Cerebellar cortex (tissue), 1 donor: ENCODE measurements at regions not wholly inside any gene's neighbourhood (a gene's known extent, or its start where the extent isn't known, plus 50 kb on each side); places are given as distances from the start of the nearest gene placed in this dataset.
A peak's percentile ranks its signal among the peaks of the same experiment; 100 is the strongest.
"Not testable (repeated sequence)": the region's sequence is repeated elsewhere in the genome, so short reads cannot be mapped to it uniquely, and the experiment has no call there.

ENCODE experiments used
- DNase-seq: peaks from one replicate; pipeline ENCODE4 v3.0.0-alpha.2; 2015; ENCODE audit warnings: low spot score

DNA sequence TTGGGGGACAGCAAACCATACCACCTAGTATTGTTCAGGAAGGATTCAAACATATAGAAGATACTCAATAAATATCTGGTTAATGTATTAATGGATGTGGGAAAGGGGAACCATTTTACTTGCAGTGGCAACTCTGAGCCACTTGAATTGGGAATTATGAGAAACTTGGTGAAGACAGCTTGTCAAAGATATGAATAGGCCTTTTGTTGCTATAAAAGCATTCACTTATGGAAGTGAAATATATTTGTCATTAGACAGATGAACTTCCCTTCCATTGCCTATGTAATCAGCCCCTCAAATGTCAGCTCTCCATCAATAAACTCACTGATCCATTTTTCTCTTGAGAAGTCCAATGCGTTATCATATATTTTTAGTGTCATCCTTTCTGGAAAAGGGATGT, 56.1 kb downstream of the GPR85 start:
- DNase-seq = no peak

DNA sequence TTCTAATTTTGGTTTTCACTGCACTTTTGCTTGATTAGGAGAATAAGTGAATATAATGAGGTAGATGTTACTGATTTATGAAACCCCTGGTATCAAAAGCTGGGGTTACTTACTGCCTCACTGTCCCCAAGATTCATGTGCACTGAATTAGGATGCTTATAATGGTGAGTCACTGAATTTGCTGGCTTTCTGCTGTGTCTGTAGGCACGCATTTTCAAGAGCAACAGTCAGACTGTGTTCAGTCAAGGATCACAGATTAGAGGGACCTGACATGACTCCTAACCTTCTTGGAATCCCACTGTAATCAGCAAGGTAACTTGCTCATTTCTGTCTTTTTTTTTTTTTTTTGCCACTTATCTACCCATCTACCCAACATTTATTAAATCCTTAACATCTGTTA, 59.7 kb downstream of the GPR85 start:
- DNase-seq = no peak

DNA sequence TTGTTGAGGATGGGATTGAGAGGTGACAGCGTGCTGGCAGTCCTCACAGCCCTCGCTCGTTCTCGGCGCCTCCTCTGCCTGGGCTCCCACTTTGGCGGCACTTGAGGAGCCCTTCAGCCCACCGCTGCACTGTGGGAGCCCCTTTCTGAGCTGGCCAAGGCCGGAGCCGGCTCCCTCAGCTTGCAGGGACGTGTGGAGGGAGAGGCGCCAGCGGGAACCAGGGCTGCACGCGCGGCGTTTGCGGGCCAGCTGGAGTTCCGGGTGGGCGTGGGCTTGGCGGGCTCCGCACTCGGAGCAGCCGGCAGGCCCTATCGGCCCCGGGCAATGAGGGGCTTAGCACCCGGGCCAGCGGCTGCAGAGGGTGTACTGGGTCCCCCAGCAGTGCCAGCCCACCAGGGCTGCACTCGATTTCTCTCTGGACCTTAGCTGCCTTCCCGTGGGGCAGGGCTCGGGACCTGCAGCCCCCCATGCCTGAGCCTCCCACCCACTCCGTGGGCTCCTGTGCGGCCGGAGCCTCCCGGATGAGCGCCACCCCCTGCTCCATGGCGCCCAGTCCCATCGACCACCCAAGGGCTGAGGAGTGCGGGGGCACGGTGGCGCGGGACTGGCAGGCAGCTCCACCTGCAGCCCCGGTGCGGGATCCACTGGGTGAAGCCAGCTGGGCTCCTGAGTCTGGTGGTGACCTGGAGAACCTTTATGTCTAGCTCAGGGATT, 69.3 kb downstream of the GPR85 start:
- not testable (repeated sequence) for DNase-seq

DNA sequence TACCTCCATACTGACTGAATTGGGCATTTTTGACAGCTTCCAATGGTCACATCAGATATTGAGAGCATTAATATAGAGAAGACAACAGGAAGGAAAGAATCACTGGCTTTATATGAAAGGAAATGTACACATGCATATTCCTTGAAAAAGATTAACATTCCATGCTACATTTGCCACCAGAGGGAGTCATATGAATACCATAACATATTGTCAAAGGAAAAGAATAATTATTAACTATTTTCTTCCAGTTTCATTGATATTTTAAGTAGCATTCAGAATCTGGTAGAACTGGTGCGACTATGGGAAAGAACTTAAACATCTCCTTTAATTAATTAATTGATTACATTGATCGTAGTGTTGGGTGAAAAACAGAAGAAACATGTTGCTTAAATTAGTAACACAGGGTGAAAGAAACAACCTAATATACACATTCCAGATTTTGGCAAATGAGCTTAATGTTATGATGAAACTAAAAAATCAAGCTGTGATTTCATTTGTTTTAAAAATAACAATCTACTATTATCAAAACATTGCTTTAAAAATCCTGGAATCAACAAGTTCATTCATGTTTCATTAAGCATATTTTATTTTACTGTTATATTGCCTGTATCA, 71.5 kb downstream of the GPR85 start:
- DNase-seq = peak; percentile 34

DNA sequence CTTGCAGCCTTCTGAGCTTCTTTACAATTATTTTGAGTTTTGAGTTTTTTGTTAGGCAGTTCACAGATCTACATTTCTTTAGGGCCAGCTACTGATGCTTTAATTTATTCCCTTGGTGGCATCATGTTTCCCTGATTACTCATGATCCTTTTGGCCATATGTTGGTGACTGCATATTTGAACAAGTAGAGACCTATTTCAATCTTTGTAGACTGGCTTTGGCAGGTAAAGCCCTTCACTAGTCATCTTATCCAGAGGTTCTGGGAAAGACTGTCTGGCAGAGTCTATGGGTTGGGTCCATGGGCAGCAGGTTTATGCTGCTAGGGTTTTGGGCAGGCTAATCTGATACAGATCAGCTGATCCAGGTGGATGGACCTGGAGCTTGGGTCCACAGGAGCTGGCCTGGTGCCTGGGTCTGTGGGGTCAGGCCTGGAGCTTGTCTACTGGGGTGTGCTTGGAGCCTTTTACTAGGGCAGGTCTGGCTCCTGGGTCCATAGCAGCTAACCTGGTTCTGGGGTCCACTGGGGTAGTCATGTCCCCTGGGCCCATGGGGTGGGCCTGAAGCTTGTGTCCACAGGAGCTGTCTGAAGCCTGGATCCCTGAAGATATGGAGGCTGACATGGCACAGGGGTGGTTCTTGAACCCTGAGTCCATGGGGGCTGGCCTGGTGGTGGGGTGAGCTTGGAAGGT, 72.7 kb downstream of the GPR85 start:
- DNase-seq = no peak

DNA sequence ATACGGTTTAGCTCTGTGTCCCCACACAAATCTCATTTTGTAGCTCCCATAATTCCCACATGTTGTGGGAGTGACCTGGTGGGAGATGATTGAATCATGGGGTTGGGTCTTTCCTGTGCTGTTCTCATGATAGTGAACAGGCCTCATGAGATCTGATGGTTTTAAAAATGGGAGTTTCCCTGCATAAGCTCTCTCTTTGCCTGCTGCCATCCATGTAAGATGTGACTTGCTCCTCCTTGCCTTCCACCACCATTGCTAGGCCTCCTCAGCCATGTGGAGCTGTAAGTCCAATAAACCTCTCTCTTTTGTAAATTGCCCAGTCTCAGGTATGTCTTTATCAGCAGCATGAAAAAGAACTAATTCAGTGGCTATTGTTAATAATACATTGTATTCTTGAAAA, 73.8 kb downstream of the GPR85 start:
- DNase-seq = not testable (repeated sequence)

DNA sequence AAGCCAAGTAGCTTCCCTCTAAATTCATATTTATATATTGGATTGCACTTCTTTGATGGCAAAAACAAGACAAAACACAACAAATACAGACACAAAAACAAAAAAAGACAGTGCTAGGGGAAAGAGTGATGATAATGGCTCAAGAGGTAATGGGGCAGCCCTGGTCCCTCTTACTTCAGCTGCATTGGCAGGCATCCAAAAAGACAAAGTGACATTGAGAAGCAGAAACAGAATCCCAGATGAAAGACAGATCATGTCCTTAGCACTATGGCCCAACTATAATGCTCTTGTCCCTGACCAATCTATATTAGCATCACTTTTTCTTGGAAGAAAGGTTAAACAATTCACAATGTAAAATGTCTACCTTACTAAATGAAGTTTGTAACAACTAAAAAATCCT, 76.2 kb downstream of the GPR85 start:
- DNase-seq = no peak

DNA sequence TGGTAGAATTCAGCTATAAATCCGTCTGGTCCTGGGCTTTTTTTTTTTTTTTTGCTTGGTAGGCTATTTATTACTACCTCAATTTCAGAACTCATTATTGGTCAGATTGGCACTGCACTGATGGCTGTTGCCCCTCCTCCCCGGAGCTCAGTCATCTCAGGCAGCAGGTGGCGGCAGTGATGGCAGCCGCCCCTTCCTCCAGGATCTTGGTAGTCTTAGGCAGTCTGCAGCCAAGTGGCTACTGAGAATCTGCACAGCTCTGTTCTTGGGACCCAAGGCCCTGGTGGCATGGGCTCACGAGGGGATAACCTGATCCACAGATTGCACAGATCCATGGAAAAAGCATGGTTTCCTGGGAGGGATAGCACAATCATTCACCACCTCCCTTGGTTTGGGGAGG, 77.9 kb downstream of the GPR85 start:
- no peak for DNase-seq

DNA sequence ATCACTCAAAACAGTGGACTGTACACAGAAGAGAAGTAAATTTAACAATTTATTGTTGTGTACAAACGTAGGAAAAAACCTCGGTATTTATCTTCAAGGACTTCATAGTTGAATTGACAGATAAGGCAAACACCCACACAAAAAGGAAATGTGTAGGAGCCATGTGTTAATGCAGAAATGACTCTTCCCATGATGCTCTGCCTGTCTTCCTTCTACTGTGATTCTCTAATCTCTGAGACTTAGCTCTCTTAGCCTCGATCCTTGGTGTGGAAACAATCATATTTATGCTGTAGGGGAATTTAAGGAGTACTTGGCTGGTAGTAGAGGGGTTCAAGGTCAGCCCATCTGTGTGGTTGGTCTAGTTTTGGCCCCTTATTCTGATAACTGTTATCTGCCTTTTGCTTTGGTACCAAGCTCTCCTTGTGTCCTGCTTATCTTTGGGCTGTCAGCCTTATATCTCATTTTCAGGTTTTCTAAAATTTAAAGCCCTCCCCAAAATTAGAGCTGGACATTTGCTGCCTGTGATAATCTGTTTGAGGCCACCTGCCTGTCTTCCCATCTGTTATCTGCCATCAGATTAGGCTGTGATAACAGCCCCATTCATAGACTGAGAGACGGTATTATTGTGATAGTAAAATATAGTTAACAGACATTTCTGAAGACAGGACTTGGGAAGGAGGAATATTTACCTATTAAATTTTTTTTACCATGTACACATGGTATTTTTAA, 81.7 kb downstream of the GPR85 start:
- peak; percentile 81 for DNase-seq

DNA sequence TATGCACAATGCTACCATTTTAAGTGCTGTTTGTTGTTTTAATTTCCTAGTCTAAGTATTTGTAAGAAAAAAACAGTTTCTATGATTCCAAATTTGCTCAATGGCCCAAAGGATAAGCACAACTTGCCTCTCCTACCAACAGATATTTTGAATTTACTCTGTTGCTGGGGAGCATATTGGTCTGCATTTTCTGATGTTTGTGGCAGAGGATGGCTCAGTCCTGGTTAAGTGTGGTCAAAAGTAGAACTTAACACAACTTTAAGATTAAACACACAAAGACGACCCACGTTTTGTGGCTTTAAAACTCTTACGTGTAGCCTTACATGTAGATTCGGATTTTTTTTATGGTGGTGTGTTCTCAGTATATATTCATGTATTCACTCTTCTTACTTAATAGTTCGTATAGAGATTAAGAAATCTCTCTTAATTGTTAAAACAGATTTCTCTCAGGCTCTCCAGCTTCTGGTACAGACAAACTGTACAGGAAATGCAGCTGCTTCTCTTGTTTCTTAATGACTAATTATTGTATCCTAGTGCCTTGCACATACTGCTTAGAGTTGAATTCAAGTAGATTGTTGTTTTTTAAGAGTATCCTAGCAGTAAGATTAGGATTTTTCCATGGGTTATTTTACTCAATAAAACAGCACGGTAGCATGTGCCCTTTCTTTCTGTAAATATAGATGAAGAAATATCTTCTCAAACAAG, 86.2 kb downstream of the GPR85 start:
- DNase-seq = no peak

DNA sequence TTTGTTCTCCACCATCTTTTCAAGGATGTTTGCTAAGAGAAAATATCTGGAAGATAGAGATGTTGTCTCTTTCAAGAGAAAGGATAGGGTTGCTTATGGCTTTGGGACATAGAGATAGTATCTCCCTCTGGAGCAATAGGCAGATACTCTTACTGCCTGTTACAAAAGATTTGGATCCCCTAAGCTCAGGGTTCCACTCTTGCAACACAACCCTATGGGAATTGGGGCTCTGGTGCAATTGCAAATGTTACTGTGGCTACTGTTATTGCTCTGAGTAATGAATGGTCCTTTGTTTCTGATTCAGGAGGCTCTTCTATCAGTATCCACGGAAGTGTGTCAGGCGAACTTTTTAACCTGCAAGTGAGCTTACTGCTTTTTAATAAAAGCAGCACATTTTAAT, 88.8 kb downstream of the GPR85 start:
- no peak for DNase-seq

DNA sequence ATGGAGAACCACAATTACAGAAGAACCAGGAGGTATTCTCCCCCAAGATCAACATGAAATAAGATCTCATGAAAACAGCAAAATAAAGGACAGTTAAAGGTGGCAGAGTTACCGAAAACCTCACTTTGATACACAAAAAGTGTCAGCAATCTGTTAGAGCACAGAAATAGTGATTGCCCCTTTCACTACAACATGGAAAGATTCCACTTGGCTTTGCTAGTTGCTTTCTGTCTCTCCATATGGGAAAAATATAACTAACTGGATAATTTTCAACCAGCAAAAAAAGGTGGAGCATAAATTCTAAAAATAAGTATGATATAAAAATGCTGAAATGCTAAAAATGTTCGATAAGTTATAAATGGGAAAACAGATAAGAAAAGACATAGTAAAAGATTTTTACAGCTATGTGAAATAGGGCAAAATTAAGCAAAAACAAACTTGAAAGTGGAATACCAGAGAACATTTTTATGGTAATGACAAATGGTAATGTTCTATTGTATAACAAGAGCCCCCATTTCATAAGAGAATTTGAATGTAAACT, 90.2 kb downstream of the GPR85 start:
- DNase-seq = no peak

DNA sequence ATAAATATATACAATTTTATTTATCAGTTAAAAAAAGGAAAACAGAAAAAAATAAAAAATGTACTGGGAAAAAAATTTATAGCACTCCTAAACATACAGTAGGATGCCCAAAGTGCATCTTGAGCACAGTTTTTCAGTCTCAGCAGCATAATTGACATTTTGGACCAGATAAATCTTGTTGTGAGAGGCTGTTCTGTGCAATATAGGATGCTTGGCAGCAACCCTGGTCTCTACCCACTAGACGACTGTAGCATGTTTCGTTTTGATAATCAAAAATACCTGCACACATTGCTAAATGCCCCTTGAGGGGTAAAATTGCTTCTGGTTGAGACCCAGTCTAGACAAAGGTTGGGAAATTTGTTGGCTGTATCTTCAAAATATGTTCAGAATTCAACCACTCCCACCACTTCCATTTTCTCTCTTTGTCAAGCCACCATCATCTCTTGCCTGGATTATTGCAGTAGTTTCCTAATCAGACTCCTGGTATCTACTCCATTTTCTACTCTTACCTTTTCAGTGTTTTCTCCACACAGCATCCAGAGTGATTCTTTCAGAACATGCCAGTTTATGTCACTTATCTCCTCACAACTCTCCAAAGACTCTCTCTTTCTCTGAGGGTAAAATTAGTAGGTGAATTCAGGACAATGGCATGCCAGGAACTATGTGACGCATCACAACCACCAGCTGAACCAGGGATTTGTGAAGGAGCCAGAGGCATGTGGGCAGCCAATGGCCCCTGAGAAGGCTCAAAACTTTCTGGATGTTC, 91.4 kb downstream of the GPR85 start:
- no peak for DNase-seq

DNA sequence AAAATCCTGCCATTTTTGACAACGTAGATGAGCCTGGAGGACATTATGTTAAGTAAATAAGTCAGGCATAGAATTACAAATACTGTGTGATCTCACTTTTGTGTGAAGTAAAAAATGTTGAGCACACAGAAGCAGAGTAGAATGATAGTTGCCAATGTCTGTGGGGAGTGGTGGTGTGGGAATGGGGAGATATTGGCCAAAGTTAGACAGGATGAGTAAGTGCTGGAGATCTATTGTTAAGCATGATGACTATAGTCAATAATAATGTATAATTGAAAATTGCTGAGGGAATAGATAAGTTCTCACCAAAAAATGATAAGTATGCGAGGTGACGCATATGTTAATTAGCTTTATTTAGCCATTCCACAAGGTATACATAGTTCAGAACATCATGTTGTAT, 92.0 kb downstream of the GPR85 start:
- DNase-seq = no peak

DNA sequence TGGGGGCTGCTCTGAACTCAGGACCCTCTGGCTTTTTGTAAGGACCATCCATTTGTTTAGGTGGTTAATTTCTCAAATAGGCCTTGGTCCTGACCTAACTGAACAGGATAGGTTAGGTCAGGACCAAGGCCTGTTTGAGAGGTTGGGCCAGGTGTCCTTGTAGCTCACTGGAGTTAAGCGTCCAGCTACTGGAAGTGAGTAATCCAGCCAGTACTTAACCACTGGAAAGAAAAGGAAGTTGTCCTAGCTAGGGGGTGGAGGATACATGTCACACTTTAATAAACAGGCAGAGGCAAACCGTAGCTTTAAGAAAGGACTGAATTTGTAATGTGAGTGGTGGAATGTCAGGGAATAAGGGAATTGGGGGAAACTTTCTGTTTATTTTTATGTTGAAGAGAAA, 96.0 kb downstream of the GPR85 start:
- DNase-seq = no peak

DNA sequence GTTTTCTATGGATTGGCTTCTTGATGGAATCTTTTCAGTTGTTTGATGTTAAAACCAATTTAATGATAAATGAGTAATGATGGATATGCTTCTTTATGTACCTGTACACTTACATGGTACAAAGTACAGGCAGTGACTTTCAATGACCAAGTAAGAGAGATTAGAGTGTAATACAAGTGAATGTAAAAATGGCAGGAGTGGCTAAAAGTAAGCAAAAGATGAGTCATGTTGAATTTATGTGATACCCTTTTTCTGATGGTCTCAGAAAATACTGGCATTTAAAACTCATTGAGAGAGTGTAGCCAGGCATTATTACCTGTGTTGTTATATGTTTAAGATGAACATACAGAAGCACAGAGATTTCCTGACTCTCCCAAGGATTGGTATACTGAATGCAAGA, 97.1 kb downstream of the GPR85 start:
- no peak for DNase-seq

DNA sequence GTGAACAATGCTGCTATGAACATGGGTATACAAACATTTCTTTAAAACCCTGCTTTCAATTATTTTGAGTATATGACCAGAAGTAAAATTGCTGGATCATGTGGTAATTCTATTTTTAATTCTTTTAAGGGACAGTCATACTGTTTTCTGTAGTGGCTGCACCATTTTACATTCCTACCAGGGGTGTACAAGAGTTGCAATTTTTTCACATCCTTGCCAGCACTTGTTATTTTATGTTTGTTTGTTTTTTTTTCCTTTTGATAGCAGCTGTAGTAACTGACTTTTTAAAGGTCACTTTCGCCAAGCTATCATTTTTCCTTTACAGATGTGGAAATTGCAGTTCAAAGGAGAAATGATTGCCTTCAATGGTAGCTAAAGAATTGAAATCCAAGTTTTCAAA, 99.5 kb downstream of the GPR85 start:
- DNase-seq = no peak

DNA sequence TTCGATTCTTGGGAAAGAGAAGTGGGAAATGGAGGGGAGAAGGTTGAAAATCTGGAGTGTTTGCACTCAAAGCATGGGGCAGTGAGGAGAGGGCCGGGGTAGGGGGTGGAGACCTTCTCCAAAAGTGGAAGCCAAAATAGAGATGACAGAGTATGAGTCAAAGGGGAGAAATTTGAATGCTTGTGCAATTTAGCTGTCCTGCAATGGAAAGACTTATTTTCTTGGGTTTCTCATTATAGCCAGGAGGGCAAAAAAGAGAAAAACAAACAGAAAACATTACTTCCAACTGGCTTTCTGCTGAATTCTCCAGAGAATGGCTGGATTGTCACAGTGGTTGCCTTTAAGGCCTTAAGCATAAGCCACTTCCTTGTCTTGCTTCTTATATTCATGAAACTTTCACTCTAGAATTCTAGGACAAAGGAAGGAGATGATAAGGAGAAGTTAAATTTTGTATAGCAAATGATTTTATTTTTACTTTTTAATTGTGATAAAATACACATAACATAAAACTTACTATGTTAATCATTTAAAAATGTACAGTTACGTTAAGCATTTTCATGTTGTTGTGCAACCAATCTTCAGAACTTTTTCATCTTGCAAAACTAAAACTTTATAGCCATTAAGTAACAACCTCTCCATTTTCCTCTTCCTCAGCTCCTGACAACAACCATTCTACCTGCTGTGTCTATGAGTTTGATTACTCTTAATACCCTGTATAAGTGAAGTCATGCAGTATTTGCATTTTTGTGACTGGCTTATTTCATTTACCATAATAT, 100.2 kb downstream of the GPR85 start:
- DNase-seq = no peak

DNA sequence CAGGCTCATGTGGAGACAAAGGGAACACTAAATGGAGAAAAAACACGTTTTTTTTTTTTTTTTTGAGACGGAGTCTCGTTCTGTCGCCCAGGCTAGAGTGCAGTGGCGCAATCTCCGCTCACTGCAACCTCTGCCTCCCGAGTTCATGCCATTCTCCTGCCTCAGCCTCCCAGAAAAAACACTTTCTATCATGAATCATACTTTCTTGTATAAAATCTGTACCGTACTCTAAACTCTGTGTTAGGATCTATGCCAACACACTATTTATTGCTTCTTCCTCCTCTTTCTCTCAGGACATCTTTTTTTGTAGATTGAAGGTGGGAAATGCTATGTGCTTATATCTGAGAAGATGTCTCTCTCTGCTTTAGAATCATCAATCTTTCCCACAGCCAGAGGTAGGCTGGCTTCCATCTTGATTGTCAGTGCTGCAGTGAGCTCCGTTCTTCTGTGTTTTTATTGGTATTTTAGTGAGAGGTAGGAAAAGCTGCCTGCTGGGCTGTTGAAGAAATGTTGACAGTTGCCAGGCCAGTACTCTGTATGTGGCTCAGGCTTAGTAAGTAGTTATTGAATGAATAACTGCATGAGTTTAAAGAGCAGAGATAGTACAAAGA, 101.1 kb downstream of the GPR85 start:
- no peak for DNase-seq
